Endothelial cell (in vitro differentiated cells): ENCODE measurements at regions not wholly inside any gene's neighbourhood (a gene's known extent, or its start where the extent isn't known, plus 50 kb on each side); places are given as distances from the start of the nearest gene placed in this dataset.

Source experiments
- DNase-seq: peaks from one replicate; pipeline ENCODE4 v3.0.0; 2021; ENCODE audit warnings: low spot score
- H3K27ac Mint-ChIP-seq: one replicate; pipeline ENCODE4 v1.8.0; 2021; ENCODE audit warnings: mixed read lengths, inconsistent platforms; ENCODE audit not compliant: unreplicated experiment
- H3K27me3 Mint-ChIP-seq: one replicate; pipeline ENCODE4 v1.8.0; 2021; ENCODE audit warnings: mild to moderate bottlenecking, moderate library complexity, mixed read lengths, inconsistent platforms; ENCODE audit not compliant: unreplicated experiment
- H3K36me3 Mint-ChIP-seq: one replicate; pipeline ENCODE4 v1.8.0; 2021; ENCODE audit warnings: mild to moderate bottlenecking, low read depth, mixed read lengths, inconsistent platforms; ENCODE audit not compliant: unreplicated experiment
- H3K4me1 Mint-ChIP-seq: one replicate; pipeline ENCODE4 v1.8.0; 2021; ENCODE audit warnings: mild to moderate bottlenecking, mixed read lengths, inconsistent platforms; ENCODE audit not compliant: unreplicated experiment
- H3K4me3 Mint-ChIP-seq: one replicate; pipeline ENCODE4 v1.8.0; 2021; ENCODE audit warnings: mild to moderate bottlenecking, mixed read lengths, inconsistent platforms; ENCODE audit not compliant: unreplicated experiment
- H3K9me3 Mint-ChIP-seq: one replicate; pipeline ENCODE4 v1.8.0; 2021; ENCODE audit warnings: mixed read lengths, inconsistent platforms; ENCODE audit not compliant: unreplicated experiment
- TF ChIP-seq, protein P1 (sequence below): fragments of 200-600 bp; sonication (generic); IDR thresholded peaks from one replicate; pipeline ENCODE4 v1.5.0; 2021; ENCODE audit warnings: antibody characterized with exemption; ENCODE audit not compliant: unreplicated experiment

DNA sequence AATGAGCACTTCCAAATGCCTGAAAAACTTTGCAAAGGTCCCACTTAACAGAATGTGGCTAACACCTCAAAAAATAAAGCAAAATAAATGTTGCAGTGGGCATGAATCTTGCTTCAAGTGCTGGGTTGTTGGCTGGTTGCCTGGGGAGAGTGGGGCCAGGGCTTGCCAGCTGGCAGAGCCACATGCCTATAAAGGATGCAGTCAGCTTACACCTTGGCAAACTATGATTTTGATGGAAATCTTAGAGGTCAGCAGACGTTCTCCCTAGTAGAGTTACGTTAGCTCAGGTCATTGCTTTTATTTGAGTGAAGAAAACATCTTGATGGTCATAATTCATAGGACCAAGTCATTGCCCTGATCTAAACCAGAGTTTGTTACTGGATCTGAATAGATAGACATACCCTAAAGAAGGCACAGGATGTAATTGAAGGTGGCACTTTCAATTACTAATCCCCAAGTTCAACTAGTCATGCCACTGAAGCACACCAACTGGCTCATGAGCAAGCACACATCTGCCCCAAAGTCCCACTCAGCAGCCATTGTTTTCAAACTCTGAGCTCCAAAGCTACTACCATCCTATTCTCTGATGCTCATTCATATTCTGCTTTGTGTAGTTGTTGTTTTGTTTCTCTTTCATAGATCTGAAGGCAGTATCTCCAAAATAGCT is 51.2 kb upstream of the ZSWIM6 start:
- no peak overlapping the region for H3K27ac Mint-ChIP-seq
- peaks cover 2% of the 10 kb centered on the region for H3K27me3 Mint-ChIP-seq
- no peak for DNase-seq

DNA sequence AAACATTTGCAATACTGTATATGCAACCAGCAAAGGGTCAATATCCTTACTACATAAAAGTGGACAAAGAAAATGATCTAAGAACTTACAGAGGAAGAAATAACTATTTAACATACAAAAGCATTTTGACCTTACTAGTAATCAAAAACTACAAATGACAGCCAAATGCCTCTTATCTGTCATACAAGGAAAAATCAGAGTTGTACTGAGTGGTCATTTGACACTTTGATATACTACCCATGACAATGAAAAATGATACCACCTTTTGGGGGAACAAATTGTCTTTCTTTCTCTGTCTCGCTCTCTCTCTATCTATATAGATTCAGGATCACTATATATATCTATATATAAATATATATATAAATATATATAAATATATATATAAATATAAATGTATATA is 50.4 kb upstream of the ZSWIM6 start:
- no peak for DNase-seq
- H3K36me3 Mint-ChIP-seq: no peaks in the 10 kb centered on the region
- TF ChIP-seq, protein P1, sequence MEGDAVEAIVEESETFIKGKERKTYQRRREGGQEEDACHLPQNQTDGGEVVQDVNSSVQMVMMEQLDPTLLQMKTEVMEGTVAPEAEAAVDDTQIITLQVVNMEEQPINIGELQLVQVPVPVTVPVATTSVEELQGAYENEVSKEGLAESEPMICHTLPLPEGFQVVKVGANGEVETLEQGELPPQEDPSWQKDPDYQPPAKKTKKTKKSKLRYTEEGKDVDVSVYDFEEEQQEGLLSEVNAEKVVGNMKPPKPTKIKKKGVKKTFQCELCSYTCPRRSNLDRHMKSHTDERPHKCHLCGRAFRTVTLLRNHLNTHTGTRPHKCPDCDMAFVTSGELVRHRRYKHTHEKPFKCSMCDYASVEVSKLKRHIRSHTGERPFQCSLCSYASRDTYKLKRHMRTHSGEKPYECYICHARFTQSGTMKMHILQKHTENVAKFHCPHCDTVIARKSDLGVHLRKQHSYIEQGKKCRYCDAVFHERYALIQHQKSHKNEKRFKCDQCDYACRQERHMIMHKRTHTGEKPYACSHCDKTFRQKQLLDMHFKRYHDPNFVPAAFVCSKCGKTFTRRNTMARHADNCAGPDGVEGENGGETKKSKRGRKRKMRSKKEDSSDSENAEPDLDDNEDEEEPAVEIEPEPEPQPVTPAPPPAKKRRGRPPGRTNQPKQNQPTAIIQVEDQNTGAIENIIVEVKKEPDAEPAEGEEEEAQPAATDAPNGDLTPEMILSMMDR: no peak
- H3K4me3 Mint-ChIP-seq: no peak overlapping the region
- H3K27ac Mint-ChIP-seq: no peak overlapping the region
- no peaks in the 10 kb centered on the region for H3K9me3 Mint-ChIP-seq
- H3K27me3 Mint-ChIP-seq: peaks cover 2% of the 10 kb centered on the region
- H3K4me1 Mint-ChIP-seq: peaks cover 10% of the 10 kb centered on the region

More for the DNA sequence above, 51.2 kb upstream of the ZSWIM6 start:
- Mint-ChIP-seq H3K9me3 (no peaks in the 10 kb centered on the region), H3K4me1 (peaks cover 13% of the 10 kb centered on the region), H3K36me3 (no peaks in the 10 kb centered on the region), H3K4me3 (no peak overlapping the region)
- TF ChIP-seq, protein P1: no peak
